ENCODE measurements at regions not wholly inside any gene's neighbourhood (a gene's known extent, or its start where the extent isn't known, plus 50 kb on each side); places are given as distances from the start of the nearest gene placed in this dataset.

DNA sequence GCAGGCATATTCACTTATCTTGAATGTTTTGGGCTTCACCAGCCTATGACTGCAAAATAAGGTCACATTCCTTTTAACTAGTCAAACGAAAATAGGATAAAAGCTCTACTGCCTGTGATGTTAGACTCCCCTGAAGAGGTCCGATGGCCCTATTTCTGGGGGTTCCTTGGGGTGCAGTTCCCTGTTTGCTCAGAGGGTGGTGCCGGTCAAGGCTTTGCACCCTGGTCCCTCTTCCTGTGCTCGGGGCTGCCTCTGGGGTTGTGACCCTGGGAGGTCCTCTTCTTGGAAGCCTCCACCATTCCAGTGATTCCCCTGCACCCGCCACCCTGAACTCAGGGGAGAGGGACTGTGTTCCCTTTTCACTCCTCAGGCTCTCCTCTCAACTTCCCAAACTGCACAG is 86.7 kb upstream of the ANKRD34C start:
- ChIA-PET POLR2A (no interaction called here), CTCF (no interaction called here)
- DNase-seq (no peak), ATAC-seq (no peak)
- Mint-ChIP-seq H3K4me1 (ENCODE audit: low read depth) (no peaks in the 10 kb centered on the region), H3K4me3 (no peak overlapping the region), H3K27ac (no peak overlapping the region), H3K36me3 (ENCODE audit: low read depth) (no peaks in the 10 kb centered on the region), H3K27me3 (peaks cover 8% of the 10 kb centered on the region), H3K9me3 (no peaks in the 10 kb centered on the region)
- TF ChIP-seq, protein P1, sequence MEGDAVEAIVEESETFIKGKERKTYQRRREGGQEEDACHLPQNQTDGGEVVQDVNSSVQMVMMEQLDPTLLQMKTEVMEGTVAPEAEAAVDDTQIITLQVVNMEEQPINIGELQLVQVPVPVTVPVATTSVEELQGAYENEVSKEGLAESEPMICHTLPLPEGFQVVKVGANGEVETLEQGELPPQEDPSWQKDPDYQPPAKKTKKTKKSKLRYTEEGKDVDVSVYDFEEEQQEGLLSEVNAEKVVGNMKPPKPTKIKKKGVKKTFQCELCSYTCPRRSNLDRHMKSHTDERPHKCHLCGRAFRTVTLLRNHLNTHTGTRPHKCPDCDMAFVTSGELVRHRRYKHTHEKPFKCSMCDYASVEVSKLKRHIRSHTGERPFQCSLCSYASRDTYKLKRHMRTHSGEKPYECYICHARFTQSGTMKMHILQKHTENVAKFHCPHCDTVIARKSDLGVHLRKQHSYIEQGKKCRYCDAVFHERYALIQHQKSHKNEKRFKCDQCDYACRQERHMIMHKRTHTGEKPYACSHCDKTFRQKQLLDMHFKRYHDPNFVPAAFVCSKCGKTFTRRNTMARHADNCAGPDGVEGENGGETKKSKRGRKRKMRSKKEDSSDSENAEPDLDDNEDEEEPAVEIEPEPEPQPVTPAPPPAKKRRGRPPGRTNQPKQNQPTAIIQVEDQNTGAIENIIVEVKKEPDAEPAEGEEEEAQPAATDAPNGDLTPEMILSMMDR (IDR thresholded peaks at IDR 0.05): no peak
- intact Hi-C loops (cut with micrococcal nuclease): no loop called here

DNA sequence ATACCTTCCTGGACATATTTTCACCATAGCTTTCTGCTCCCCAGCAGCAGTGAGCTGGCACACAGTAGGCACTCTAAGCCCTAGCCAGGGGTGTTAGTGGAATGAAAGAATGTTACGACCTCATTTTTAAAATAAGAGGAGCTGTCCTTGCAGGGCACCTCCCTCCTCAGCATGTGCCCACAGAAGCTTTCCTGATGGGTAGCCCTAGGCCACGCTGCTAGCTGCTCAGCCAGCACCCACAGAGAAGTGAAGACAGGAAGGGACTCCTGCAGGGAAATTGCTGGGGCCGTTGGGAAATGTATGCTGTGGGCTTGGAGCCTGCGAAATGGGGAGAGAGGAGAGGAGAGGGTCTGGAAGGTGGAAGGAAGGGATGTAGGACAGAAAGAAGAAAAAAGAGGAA is 87.3 kb upstream of the ANKRD34C start:
- Mint-ChIP-seq H3K4me3 (no peak overlapping the region), H3K9me3 (no peaks in the 10 kb centered on the region), H3K4me1 (ENCODE audit: low read depth) (no peaks in the 10 kb centered on the region), H3K36me3 (ENCODE audit: low read depth) (no peaks in the 10 kb centered on the region), H3K27ac (no peak overlapping the region), H3K27me3 (peaks cover 8% of the 10 kb centered on the region)
- no peak for DNase-seq
- TF ChIP-seq, protein P1 (IDR thresholded peaks at IDR 0.05): no peak
- ChIA-PET POLR2A (no interaction called here), CTCF (no interaction called here)
- intact Hi-C loops (cut with micrococcal nuclease): no loop called here
- no peak for ATAC-seq

DNA sequence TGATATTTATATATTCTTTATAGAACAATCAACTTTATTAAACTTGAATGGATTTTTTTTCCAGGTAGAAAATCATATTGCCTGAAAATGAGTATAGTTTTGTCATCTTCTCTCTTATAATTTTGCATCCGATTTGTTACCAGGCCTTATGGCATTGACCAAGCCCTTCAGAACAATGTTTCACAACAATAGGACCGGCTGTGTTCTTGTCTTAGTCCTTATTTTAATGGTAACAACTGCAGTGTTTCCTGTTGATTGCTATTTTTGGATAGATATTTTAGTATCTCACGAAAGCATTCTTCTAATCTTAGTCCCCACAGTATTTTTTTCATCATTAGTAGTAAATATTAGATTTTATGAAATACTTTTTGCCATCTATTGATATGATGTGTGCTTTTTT is 88.1 kb upstream of the ANKRD34C start:
- TF ChIP-seq, protein P1 (IDR thresholded peaks at IDR 0.05): no peak
- no peaks in the 10 kb centered on the region for H3K4me1 Mint-ChIP-seq (ENCODE audit: low read depth)
- peaks cover 8% of the 10 kb centered on the region for H3K27me3 Mint-ChIP-seq
- intact Hi-C loops (cut with micrococcal nuclease): no loop called here
- POLR2A ChIA-PET: no interaction called here
- H3K4me3 Mint-ChIP-seq: no peak overlapping the region
- no peak overlapping the region for H3K27ac Mint-ChIP-seq
- ATAC-seq: no peak
- no peak for DNase-seq
- no peaks in the 10 kb centered on the region for H3K9me3 Mint-ChIP-seq
- CTCF ChIA-PET: no interaction called here
- H3K36me3 Mint-ChIP-seq (ENCODE audit: low read depth): no peaks in the 10 kb centered on the region

DNA sequence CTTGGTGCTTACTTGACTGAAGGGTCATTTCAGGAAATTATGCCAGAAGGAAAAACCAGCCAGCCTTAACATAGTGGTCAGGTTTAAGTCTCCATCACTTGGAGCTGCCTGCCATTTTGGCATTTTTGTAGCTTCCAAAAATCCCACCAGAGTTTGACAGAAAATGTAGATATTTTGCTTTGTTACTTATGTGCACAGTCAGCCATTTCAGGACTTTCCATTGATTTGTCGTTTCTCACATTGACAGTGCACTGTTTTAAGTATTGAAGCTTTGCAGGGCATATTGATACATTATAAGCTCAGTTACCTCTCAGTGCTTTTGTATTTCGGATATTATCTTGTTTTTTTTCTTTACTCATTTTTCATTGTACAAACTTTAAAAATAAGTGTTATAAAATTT is 89.0 kb upstream of the ANKRD34C start:
- Mint-ChIP-seq H3K4me1 (ENCODE audit: low read depth) (no peaks in the 10 kb centered on the region), H3K9me3 (no peaks in the 10 kb centered on the region), H3K4me3 (no peak overlapping the region), H3K27me3 (peaks cover 8% of the 10 kb centered on the region), H3K36me3 (ENCODE audit: low read depth) (no peaks in the 10 kb centered on the region), H3K27ac (no peak overlapping the region)
- ChIA-PET POLR2A (no interaction called here), CTCF (interaction anchor here (1.1 to 2.1 kb wide), 2 partner anchors 9 to 165 kb away, joined by 4 to 20 read pairs; no protein-coding TSS in a partner anchor)
- intact Hi-C loops (cut with micrococcal nuclease): no loop called here
- DNase-seq (no peak), ATAC-seq (no peak)
- TF ChIP-seq, protein P1 (IDR thresholded peaks at IDR 0.05): no peak

DNA sequence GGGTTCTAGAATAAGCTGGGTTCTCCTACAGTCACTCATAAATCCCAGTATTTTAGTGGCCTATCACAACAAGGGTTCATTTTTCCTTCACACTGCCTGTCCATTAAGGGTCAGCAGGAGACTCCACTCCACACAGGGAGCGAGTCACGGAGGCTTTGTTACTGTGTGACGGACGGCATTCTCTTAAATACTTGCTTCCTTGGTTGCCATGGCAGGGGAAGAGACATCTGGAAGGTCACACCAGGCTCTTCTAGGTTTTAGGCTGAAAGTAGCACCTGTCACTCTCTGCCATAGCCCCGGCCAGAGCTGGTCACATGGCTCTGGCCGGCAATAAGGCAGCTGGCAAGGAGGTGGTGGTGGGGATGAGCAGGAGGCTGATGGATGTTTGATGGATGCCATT is 89.4 kb upstream of the ANKRD34C start:
- Mint-ChIP-seq H3K4me3 (no peak overlapping the region), H3K4me1 (ENCODE audit: low read depth) (no peaks in the 10 kb centered on the region), H3K36me3 (ENCODE audit: low read depth) (no peaks in the 10 kb centered on the region), H3K9me3 (no peaks in the 10 kb centered on the region), H3K27ac (no peak overlapping the region), H3K27me3 (peaks cover 8% of the 10 kb centered on the region)
- DNase-seq: no peak
- TF ChIP-seq, protein P1 (IDR thresholded peaks at IDR 0.05): no peak
- intact Hi-C loops (cut with micrococcal nuclease): no loop called here
- no peak for ATAC-seq
- ChIA-PET CTCF (interaction anchor here (1.1 to 2.1 kb wide), 3 partner anchors 9 to 165 kb away, joined by 4 to 20 read pairs (median 8); no protein-coding TSS in a partner anchor), POLR2A (no interaction called here)

Measured in activated CD8-positive, alpha-beta T cell treated with anti-CD3 and anti-CD28 coated beads for 36 hours (primary cell).